A673 (cell line): ENCODE measurements at regions not wholly inside any gene's neighbourhood (a gene's known extent, or its start where the extent isn't known, plus 50 kb on each side); places are given as distances from the start of the nearest gene placed in this dataset.

ENCODE experiments used
- BruUV-seq: library from RNA; stranded (reverse); fragments of 400-500 nt; replicated peaks from 2 replicates; lab custom pipeline; 2021; lab: Mats Ljungman, UMichigan
- CTCF ChIA-PET: fragments of 300-600 bp; sonication (Branson Sonifier 250); formaldehyde crosslinking; loops from one replicate; lab custom pipeline; 2022; ENCODE audit warnings: antibody characterized with exemption; lab: Charles Lee
- POLR2A ChIA-PET: fragments of 300-600 bp; sonication (Branson Sonifier 250); formaldehyde crosslinking; loops from one replicate; lab custom pipeline; 2022; ENCODE audit warnings: antibody characterized with exemption; ENCODE audit not compliant: low non-redundant PET; lab: Charles Lee
- DNase-seq: peaks from one replicate; pipeline ENCODE4 v3.0.0-alpha.2; 2015; ENCODE audit warnings: low spot score
- H3K27ac ChIP-seq: fragments of 200-600 bp; sonication (generic); 2 replicates; pipeline ENCODE4 v1.5.1; 2016; ENCODE audit warnings: mixed run types, low read depth, mild to moderate bottlenecking, mixed read lengths, antibody characterized with exemption, low read length; ENCODE audit not compliant: poor library complexity, severe bottlenecking
- H3K27me3 ChIP-seq: fragments of 200-600 bp; sonication (generic); replicated peaks from 2 replicates; pipeline ENCODE4 v1.6.1; 2017; ENCODE audit warnings: mixed run types, low read depth, mild to moderate bottlenecking, mixed read lengths, antibody characterized with exemption, low read length; ENCODE audit not compliant: insufficient read depth, poor library complexity
- H3K36me3 ChIP-seq: fragments of 200-600 bp; sonication (generic); 2 replicates; pipeline ENCODE4 v1.6.1; 2016; ENCODE audit warnings: mixed run types, mild to moderate bottlenecking, mixed read lengths, antibody characterized with exemption, low read length; ENCODE audit not compliant: insufficient read depth, poor library complexity, severe bottlenecking
- H3K4me1 ChIP-seq: fragments of 200-600 bp; sonication (generic); 2 replicates; pipeline ENCODE4 v1.6.1; 2017; ENCODE audit warnings: mixed run types, mild to moderate bottlenecking, mixed read lengths, antibody characterized with exemption, low read length; ENCODE audit not compliant: insufficient read depth, poor library complexity, severe bottlenecking
- H3K4me3 ChIP-seq: fragments of 200-600 bp; sonication (generic); 2 replicates; pipeline ENCODE4 v1.5.1; 2016; ENCODE audit warnings: low read depth, mixed run types, mild to moderate bottlenecking, mixed read lengths, low read length; ENCODE audit not compliant: poor library complexity, severe bottlenecking
- H3K9me3 ChIP-seq: fragments of 200-600 bp; sonication (generic); 2 replicates; pipeline ENCODE4 v1.6.1; 2016; ENCODE audit warnings: mixed run types, low read depth, mild to moderate bottlenecking, mixed read lengths, antibody characterized with exemption, low read length; ENCODE audit not compliant: poor library complexity, severe bottlenecking
- EZH2 ChIP-seq: fragments of 200-600 bp; sonication (generic); IDR thresholded peaks from 2 replicates; pipeline ENCODE4 v1.6.1; 2017; ENCODE audit warnings: borderline replicate concordance, low read depth, mild to moderate bottlenecking, mixed read lengths, antibody characterized with exemption, low read length; ENCODE audit not compliant: poor library complexity, severe bottlenecking
- intact Hi-C: fragments of 100-400 bp; cut with micrococcal nuclease; formaldehyde crosslinking; loops from one replicate; pipeline ENCODE4 v1.10.0; 2022; ENCODE audit not compliant: unreplicated experiment
- TF ChIP-seq, protein P1 (sequence below): fragments of 300-800, 200-600 bp; sonication (generic); conservative IDR thresholded peaks from 2 replicates; pipeline ENCODE4 v1.5.1; 2017; ENCODE audit warnings: low read depth, mild to moderate bottlenecking, antibody characterized with exemption, low read length, moderate library complexity, mixed read lengths

DNA sequence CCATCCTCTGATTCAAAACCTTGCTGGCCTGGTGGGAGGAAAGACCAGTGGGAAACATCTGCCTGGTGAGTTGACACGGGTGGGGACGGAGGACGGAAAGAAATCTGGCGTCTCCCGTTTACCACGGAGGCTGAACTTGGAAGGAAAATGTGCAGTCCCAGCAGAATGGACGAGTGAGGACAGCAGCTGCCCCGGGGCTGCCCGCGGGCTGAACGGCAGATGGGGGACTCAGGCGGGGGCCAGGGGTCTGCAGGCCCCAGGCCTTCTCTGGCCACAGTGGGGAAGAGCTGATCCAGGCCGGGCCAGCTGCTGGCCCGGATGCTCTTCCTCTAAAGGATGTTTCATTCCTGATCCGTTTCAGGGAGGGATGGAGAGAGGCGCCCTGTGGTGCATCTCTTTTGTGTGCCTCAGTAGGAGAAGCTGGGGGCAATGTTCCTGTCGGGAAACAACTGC lies 147.5 kb upstream of the CHST15 start:
- no TSS peak for BruUV-seq
- no peak overlapping the region for H3K4me3 ChIP-seq
- no peaks in the 10 kb centered on the region for H3K4me1 ChIP-seq
- H3K27me3 ChIP-seq, result no peaks in the 10 kb centered on the region
- TF ChIP-seq, protein P1, sequence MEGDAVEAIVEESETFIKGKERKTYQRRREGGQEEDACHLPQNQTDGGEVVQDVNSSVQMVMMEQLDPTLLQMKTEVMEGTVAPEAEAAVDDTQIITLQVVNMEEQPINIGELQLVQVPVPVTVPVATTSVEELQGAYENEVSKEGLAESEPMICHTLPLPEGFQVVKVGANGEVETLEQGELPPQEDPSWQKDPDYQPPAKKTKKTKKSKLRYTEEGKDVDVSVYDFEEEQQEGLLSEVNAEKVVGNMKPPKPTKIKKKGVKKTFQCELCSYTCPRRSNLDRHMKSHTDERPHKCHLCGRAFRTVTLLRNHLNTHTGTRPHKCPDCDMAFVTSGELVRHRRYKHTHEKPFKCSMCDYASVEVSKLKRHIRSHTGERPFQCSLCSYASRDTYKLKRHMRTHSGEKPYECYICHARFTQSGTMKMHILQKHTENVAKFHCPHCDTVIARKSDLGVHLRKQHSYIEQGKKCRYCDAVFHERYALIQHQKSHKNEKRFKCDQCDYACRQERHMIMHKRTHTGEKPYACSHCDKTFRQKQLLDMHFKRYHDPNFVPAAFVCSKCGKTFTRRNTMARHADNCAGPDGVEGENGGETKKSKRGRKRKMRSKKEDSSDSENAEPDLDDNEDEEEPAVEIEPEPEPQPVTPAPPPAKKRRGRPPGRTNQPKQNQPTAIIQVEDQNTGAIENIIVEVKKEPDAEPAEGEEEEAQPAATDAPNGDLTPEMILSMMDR, result no peak
- TF ChIP-seq EZH2, result no peak
- no peaks in the 10 kb centered on the region for H3K36me3 ChIP-seq
- H3K9me3 ChIP-seq, result no peaks in the 10 kb centered on the region
- CTCF ChIA-PET, result no interaction called here
- H3K27ac ChIP-seq, result no peak overlapping the region
- no peak for DNase-seq
- intact Hi-C loops, result no loop called here
- POLR2A ChIA-PET, result no interaction called here

GRCh38 chr10:124239696-124240095 lies 146.3 kb upstream of the CHST15 start:
- POLR2A ChIA-PET, result no interaction called here
- H3K4me3 ChIP-seq, result no peak overlapping the region
- TF ChIP-seq, protein P1, result no peak
- TF ChIP-seq EZH2, result no peak
- BruUV-seq, result no TSS peak
- H3K27me3 ChIP-seq, result no peaks in the 10 kb centered on the region
- intact Hi-C loops, result no loop called here
- CTCF ChIA-PET, result no interaction called here
- no peaks in the 10 kb centered on the region for H3K4me1 ChIP-seq
- no peak for DNase-seq
- H3K27ac ChIP-seq, result no peak overlapping the region
- H3K36me3 ChIP-seq, result no peaks in the 10 kb centered on the region
- H3K9me3 ChIP-seq, result no peaks in the 10 kb centered on the region

GRCh38 chr10:124239134-124239533 lies 145.7 kb upstream of the CHST15 start:
- DNase-seq, result no peak
- Histone ChIP-seq H3K36me3 (no peaks in the 10 kb centered on the region), H3K27me3 (no peaks in the 10 kb centered on the region), H3K9me3 (no peaks in the 10 kb centered on the region), H3K4me1 (no peaks in the 10 kb centered on the region), H3K4me3 (no peak overlapping the region), H3K27ac (no peak overlapping the region)
- no TSS peak for BruUV-seq
- POLR2A ChIA-PET, result no interaction called here
- TF ChIP-seq, protein P1, result no peak
- no peak for TF ChIP-seq EZH2
- intact Hi-C loops, result no loop called here
- CTCF ChIA-PET, result no interaction called here
